Loucy (cell line): ENCODE measurements at regions not wholly inside any gene's neighbourhood (a gene's known extent, or its start where the extent isn't known, plus 50 kb on each side); places are given as distances from the start of the nearest gene placed in this dataset.

ENCODE experiments used
- EZH2phosphoT487 ChIP-seq: fragments of 200-600 bp; IDR thresholded peaks from 2 replicates; pipeline ENCODE4 v1.6.1; 2018; ENCODE audit warnings: antibody characterized with exemption, mild to moderate bottlenecking, moderate library complexity, borderline replicate concordance
- TF ChIP-seq, protein P1 (sequence below): fragments of 200-600 bp; sonication (generic); conservative IDR thresholded peaks from 2 replicates; pipeline ENCODE4 v1.5.1; 2014; ENCODE audit warnings: mild to moderate bottlenecking, antibody characterized with exemption, low read length

- TF ChIP-seq, protein P1, sequence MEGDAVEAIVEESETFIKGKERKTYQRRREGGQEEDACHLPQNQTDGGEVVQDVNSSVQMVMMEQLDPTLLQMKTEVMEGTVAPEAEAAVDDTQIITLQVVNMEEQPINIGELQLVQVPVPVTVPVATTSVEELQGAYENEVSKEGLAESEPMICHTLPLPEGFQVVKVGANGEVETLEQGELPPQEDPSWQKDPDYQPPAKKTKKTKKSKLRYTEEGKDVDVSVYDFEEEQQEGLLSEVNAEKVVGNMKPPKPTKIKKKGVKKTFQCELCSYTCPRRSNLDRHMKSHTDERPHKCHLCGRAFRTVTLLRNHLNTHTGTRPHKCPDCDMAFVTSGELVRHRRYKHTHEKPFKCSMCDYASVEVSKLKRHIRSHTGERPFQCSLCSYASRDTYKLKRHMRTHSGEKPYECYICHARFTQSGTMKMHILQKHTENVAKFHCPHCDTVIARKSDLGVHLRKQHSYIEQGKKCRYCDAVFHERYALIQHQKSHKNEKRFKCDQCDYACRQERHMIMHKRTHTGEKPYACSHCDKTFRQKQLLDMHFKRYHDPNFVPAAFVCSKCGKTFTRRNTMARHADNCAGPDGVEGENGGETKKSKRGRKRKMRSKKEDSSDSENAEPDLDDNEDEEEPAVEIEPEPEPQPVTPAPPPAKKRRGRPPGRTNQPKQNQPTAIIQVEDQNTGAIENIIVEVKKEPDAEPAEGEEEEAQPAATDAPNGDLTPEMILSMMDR, result no peak
- TF ChIP-seq EZH2phosphoT487, result no peak
Measured at GRCh38 chr1:200299571-200299970, 110.3 kb downstream of the ZNF281 start.
